Cardiac muscle cell (in vitro differentiated cells and primary cell): ENCODE measurements at regions not wholly inside any gene's neighbourhood (a gene's known extent, or its start where the extent isn't known, plus 50 kb on each side); places are given as distances from the start of the nearest gene placed in this dataset.

Experiments
- DNase-seq, 2 donors: peaks; one replicate each; pipeline versions ENCODE4 v3.0.0 to v3.0.0-alpha.2; 2010 to 2017; ENCODE audit warnings: low read depth in 1 of 2, low spot score in 1 of 2
- H3K27ac ChIP-seq: fragments of 200-600 bp; sonication (generic); 2 replicates; pipeline ENCODE4 v1.5.1; 2016
- H3K27me3 ChIP-seq: fragments of 200-600 bp; sonication (generic); 2 replicates; pipeline ENCODE4 v1.6.0; 2016; ENCODE audit warnings: control low read depth
- H3K36me3 ChIP-seq: fragments of 200-600 bp; sonication (generic); 2 replicates; pipeline ENCODE4 v1.5.1; 2016; ENCODE audit warnings: control low read depth
- H3K4me1 ChIP-seq: fragments of 200-600 bp; sonication (generic); 2 replicates; pipeline ENCODE4 v1.8.1; 2017; ENCODE audit warnings: low read depth, mild to moderate bottlenecking, mixed run types
- H3K4me3 ChIP-seq: fragments of 200-600 bp; sonication (generic); 2 replicates; pipeline ENCODE4 v1.5.1; 2016; ENCODE audit warnings: mild to moderate bottlenecking
- H3K9me3 ChIP-seq: fragments of 200-600 bp; sonication (generic); 2 replicates; pipeline ENCODE4 v1.5.1; 2017; ENCODE audit warnings: low read depth, mild to moderate bottlenecking, control low read depth
- CTCF ChIP-seq: IDR thresholded peaks from 2 replicates; pipeline ENCODE4 v1.5.1; 2012; ENCODE audit warnings: low read depth, mild to moderate bottlenecking, low read length

- no peak for DNase-seq
- H3K27me3 ChIP-seq = no peaks in the 10 kb centered on the region
Measured at GRCh38 chr2:67851016-67851415, 211.8 kb downstream of the C1D start.

GRCh38 chr2:67851956-67852824 lies 210.6 kb downstream of the C1D start:
- no peak for TF ChIP-seq CTCF
- H3K4me3 ChIP-seq = no peak overlapping the region
- no peaks in the 10 kb centered on the region for H3K27me3 ChIP-seq
- no peak for DNase-seq
- H3K9me3 ChIP-seq = no peaks in the 10 kb centered on the region
- peaks cover 5% of the 10 kb centered on the region for H3K4me1 ChIP-seq
- H3K27ac ChIP-seq = no peak overlapping the region
- no peaks in the 10 kb centered on the region for H3K36me3 ChIP-seq

More at GRCh38 chr2:67851016-67851415, 211.8 kb downstream of the C1D start:
- H3K27ac ChIP-seq = no peak overlapping the region
- H3K4me3 ChIP-seq = no peak overlapping the region
- peaks cover 5% of the 10 kb centered on the region for H3K4me1 ChIP-seq
- no peaks in the 10 kb centered on the region for H3K9me3 ChIP-seq
- no peaks in the 10 kb centered on the region for H3K36me3 ChIP-seq
- TF ChIP-seq CTCF = no peak

GRCh38 chr2:67854103-67854743 lies 208.6 kb downstream of the C1D start:
- DNase-seq = no peak
- Histone ChIP-seq H3K27me3 (no peaks in the 10 kb centered on the region), H3K9me3 (no peaks in the 10 kb centered on the region), H3K4me3 (no peak overlapping the region), H3K4me1 (peaks cover 5% of the 10 kb centered on the region), H3K36me3 (no peaks in the 10 kb centered on the region), H3K27ac (no peak overlapping the region)
- TF ChIP-seq CTCF = no peak

GRCh38 chr2:67854798-67855197 lies 208.0 kb downstream of the C1D start:
- H3K27me3 ChIP-seq = no peaks in the 10 kb centered on the region

GRCh38 chr2:67856866-67857265 lies 205.9 kb downstream of the C1D start:
- Histone ChIP-seq H3K4me1 (no peaks in the 10 kb centered on the region), H3K9me3 (no peaks in the 10 kb centered on the region), H3K4me3 (no peak overlapping the region), H3K27ac (no peak overlapping the region), H3K36me3 (no peaks in the 10 kb centered on the region), H3K27me3 (no peaks in the 10 kb centered on the region)
- no peak for TF ChIP-seq CTCF
- no peak for DNase-seq

More at GRCh38 chr2:67854798-67855197, 208.0 kb downstream of the C1D start:
- Histone ChIP-seq H3K27ac (no peak overlapping the region), H3K4me1 (peaks cover 5% of the 10 kb centered on the region), H3K9me3 (no peaks in the 10 kb centered on the region), H3K36me3 (no peaks in the 10 kb centered on the region), H3K4me3 (no peak overlapping the region)
- TF ChIP-seq CTCF = no peak
- no peak for DNase-seq
